ENCODE measurements at regions not wholly inside any gene's neighbourhood (a gene's known extent, or its start where the extent isn't known, plus 50 kb on each side); places are given as distances from the start of the nearest gene placed in this dataset.

DNA sequence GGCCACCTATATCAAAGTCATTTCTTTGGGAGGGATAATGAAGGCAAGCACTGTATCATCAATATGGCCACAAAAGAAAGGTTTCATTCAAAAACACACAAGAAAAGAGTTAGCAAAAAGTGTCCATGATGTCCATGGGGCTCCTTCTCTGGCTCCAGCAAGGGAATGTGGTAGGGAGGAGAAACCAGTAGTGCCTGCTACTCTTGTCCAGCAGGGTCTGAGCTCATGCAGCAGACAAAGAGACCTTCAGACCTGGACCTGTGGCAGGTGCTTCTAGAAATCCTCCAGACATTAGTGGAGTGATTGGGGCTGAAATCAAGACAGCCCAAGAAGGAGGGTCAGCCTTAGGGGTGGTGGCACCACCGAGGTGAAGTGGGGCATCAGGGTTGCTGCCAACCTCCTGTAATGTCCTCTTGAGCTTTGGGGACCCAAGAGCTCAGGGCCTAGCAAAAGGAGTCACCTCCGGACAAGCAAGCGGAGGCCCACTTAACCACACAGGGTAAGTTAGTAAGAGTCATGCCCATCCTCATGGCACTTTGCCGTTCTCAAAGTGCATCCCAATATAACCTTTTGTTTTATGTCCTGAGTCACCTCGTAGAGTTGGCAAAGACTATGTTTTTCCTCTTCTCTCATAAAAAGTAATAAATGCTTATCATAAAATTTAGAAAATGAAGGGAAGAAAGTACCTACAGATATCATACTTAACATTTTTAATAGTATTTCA lies 112.6 kb upstream of the YPEL5 start:
- no peak overlapping the region for H3K27ac Mint-ChIP-seq
- ATAC-seq, result no peak
- no peaks in the 10 kb centered on the region for H3K9me3 Mint-ChIP-seq
- no peaks in the 10 kb centered on the region for H3K36me3 Mint-ChIP-seq
- no peaks in the 10 kb centered on the region for H3K4me1 Mint-ChIP-seq
- no peak overlapping the region for H3K4me3 Mint-ChIP-seq
- peak in 1 of 2 donors; percentile 18 for DNase-seq (ENCODE audit: low spot score in 2 of 2)

DNA sequence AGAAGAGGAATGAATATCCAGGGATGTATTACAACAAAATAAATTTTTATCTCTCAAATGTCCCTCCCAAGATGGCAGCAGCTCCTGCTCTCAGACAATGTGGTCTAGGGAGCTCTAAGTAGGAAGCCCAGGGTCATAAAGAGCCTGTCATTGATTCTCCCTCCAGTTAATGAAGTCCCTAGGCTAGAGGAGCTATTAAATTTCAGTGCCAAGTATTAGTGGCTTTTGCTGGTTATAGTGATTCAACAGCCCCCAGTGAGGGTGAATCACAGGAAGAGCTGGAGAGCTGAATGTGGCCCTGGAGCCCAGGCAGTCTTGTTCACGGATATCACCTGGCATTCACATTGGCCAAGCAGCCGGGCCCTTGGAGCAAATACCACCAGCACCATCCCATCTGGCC lies 109.8 kb upstream of the YPEL5 start:
- Mint-ChIP-seq H3K36me3 (no peaks in the 10 kb centered on the region), H3K9me3 (no peaks in the 10 kb centered on the region), H3K4me3 (no peak overlapping the region), H3K4me1 (no peaks in the 10 kb centered on the region), H3K27ac (no peak overlapping the region)
- DNase-seq (ENCODE audit: low spot score in 2 of 2) (no peak), ATAC-seq (no peak)

DNA sequence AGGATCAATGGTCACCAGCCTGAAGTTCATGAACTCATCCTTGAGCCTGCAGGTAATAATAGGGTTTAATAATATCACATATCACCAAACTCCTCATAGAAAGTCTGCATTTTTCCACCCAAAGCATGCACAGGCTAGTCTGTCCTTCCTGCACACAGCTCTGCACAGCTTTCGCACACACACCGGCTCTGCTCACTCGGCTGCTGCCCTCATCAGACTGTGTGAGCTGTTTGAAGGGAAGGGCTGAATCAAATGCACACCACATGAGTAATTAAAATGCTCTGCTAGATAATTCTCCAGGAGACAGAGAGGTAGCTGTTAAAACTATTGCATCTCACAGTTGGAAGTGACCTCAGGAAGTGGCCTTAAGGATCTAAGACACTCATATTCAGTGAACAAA lies 108.4 kb upstream of the YPEL5 start:
- no peaks in the 10 kb centered on the region for H3K36me3 Mint-ChIP-seq
- no peaks in the 10 kb centered on the region for H3K9me3 Mint-ChIP-seq
- no peak overlapping the region for H3K27ac Mint-ChIP-seq
- DNase-seq (ENCODE audit: low spot score in 2 of 2) (peak in 1 of 2 donors; percentile 29), ATAC-seq (no peak)
- H3K4me1 Mint-ChIP-seq, result no peaks in the 10 kb centered on the region
- H3K4me3 Mint-ChIP-seq, result no peak overlapping the region

DNA sequence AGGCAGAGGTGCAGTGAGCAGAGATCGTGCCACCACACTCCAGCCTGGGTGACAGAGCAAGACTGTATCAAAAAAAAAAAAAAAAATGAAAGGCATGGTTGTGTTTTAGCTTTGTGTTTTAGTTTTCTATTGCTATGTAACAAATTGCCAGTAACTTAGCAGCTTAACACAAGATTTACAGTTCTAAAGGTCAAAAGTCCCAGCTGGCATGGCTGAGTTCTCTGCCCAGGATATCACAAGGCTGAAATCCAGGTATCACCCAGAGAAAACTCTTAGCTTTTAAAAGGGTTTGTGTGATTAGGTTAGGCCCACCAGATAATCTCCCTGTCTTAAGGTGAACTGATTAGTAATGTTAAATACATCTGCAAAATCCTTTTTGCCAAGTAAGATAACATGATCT lies 107.7 kb upstream of the YPEL5 start:
- H3K4me3 Mint-ChIP-seq, result no peak overlapping the region
- H3K9me3 Mint-ChIP-seq, result no peaks in the 10 kb centered on the region
- H3K4me1 Mint-ChIP-seq, result no peaks in the 10 kb centered on the region
- DNase-seq (ENCODE audit: low spot score in 2 of 2) (peak in 1 of 2 donors; percentile 2), ATAC-seq (no peak)
- no peak overlapping the region for H3K27ac Mint-ChIP-seq
- no peaks in the 10 kb centered on the region for H3K36me3 Mint-ChIP-seq

DNA sequence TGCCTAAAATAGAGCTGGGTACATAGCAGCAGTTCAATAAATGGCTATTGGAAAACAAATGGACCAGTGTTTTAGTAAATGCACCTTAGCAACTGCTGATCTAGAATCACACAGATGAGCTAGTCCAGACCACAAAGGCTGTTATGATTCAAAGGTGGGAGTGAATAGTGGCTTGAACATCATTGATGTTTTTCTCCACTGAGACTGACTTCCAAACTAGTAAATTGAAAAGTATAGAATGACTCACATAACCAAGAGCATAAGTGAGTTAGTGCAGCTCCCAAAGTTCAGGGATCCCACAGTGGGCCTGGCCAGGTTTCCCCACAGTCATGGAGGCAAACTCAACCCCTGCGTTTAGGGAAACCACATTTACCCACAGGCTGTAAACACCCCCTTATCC lies 106.7 kb upstream of the YPEL5 start:
- Mint-ChIP-seq H3K36me3 (no peaks in the 10 kb centered on the region), H3K9me3 (no peaks in the 10 kb centered on the region), H3K4me3 (no peak overlapping the region), H3K4me1 (no peaks in the 10 kb centered on the region), H3K27ac (no peak overlapping the region)
- ATAC-seq (peak; percentile 86), DNase-seq (ENCODE audit: low spot score in 2 of 2) (peak in 1 of 2 donors; percentile 50)

DNA sequence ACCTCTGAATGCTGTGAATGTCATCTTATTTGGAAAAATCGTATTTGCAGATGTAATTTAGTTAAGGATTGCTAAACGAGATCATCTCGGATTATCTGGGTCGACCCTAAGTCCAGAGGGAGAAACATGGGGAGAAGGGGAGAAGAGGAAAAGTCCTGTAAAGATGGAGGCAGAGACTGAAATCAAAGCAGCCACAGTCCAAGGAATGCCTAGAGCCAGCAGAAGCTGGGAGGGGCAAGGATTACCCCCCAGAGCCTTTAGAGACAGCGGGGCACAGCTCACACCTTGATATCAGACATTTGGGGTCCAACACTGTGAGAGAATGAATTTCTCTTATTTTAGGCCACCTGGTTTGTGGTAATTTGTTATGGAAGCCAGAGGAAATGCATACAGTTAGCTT lies 104.9 kb upstream of the YPEL5 start:
- Mint-ChIP-seq H3K4me1 (no peaks in the 10 kb centered on the region), H3K9me3 (no peaks in the 10 kb centered on the region), H3K4me3 (no peak overlapping the region), H3K36me3 (no peaks in the 10 kb centered on the region), H3K27ac (no peak overlapping the region)
- ATAC-seq, result no peak
- peak in 1 of 2 donors; percentile 20 for DNase-seq (ENCODE audit: low spot score in 2 of 2)

DNA sequence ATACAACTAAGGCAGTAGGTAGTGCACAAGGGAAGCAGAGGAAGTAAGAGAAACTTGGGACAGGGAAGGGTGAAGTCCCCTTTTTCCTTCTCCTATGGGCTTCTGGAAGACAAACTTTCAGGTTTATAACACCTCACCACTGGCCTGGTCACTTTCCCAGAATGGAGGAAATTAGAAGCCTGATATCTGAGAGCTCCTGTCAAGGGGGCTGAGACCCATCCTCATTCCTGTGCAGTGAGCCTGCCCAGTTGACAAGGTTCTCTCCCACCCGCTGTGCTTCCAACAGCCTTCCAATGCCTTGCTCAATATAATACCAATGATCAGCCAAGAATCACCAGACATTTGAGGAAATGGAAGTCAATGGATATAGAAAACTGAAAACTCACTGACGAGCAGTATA lies 100.4 kb upstream of the YPEL5 start:
- H3K4me3 Mint-ChIP-seq, result no peak overlapping the region
- no peak overlapping the region for H3K27ac Mint-ChIP-seq
- DNase-seq (ENCODE audit: low spot score in 2 of 2) (peak in 1 of 2 donors; percentile 28), ATAC-seq (no peak)
- H3K36me3 Mint-ChIP-seq, result no peaks in the 10 kb centered on the region
- no peaks in the 10 kb centered on the region for H3K9me3 Mint-ChIP-seq
- no peaks in the 10 kb centered on the region for H3K4me1 Mint-ChIP-seq

DNA sequence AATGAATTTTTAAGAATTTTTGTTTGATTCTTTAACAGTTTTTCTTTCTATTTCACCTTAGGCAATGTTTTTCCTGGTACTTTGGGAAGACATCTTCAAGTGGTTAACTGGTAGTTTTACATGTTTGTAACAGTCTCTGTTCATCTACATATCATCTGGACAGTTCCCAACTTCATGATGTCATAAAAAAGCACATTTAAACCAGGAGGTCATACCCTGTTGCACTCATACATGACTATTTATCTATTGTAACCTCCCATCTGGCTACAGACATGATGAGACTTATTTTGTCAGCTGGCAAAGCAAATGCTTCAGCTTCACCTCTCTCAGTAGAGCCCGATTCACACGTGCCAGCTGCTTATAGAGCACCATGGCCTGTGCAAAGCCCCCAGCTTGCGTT lies 99.8 kb upstream of the YPEL5 start:
- no peak overlapping the region for H3K4me3 Mint-ChIP-seq
- H3K27ac Mint-ChIP-seq, result no peak overlapping the region
- no peak for ATAC-seq
- no peaks in the 10 kb centered on the region for H3K36me3 Mint-ChIP-seq
- no peak for DNase-seq (ENCODE audit: low spot score in 2 of 2)
- H3K9me3 Mint-ChIP-seq, result no peaks in the 10 kb centered on the region
- H3K4me1 Mint-ChIP-seq, result no peaks in the 10 kb centered on the region

DNA sequence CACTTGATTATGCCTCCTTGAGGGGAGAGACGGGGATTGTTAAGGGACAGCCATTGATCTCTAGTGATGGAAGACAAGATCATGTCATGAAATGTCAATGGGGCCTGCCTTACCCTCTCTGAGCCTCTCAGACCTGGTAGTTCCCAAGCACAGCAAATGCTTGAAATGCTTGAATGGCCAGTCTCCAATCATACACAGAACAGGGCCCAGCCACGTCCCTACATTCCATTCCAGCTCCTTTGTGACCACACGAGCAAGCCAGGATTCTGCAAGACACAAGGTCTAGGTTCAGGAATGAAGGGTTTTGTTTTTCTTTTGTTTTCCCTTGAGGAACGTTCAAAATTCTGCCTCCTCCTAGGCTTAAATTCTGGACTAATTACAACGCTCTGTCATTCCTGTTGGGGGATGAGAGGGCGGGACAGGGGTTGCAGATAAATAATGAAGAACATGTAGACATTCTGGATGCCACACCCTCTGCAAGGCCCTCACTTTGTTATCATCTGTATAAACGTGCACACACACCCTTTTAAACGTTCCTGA lies 98.1 kb upstream of the YPEL5 start:
- ATAC-seq, result no peak
- Mint-ChIP-seq H3K36me3 (no peaks in the 10 kb centered on the region), H3K4me1 (no peaks in the 10 kb centered on the region), H3K9me3 (no peaks in the 10 kb centered on the region), H3K4me3 (no peak overlapping the region), H3K27ac (no peak overlapping the region)
- no peak for DNase-seq (ENCODE audit: low spot score in 2 of 2)

DNA sequence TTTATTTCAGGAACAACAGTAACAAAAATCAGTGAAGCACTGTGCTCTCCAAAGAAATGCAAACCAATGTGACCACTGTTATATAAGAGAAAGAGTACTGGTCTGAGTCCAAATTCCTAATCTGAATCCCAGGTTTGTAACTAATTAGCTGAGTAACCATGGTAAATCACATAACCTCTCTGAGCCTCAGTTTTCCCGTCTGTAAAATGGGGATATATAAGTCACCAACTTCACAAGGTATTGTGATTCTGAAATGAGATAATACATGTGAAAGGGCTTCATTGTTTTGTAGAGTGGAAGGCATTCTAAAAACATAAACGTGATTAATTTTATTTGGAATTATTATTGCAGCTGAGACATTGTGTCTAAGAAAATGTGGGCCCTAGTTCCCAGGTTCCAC lies 91.3 kb upstream of the YPEL5 start:
- no peak overlapping the region for H3K27ac Mint-ChIP-seq
- H3K4me1 Mint-ChIP-seq, result no peaks in the 10 kb centered on the region
- H3K36me3 Mint-ChIP-seq, result no peaks in the 10 kb centered on the region
- no peak overlapping the region for H3K4me3 Mint-ChIP-seq
- ATAC-seq (no peak), DNase-seq (ENCODE audit: low spot score in 2 of 2) (no peak)
- no peaks in the 10 kb centered on the region for H3K9me3 Mint-ChIP-seq

DNA sequence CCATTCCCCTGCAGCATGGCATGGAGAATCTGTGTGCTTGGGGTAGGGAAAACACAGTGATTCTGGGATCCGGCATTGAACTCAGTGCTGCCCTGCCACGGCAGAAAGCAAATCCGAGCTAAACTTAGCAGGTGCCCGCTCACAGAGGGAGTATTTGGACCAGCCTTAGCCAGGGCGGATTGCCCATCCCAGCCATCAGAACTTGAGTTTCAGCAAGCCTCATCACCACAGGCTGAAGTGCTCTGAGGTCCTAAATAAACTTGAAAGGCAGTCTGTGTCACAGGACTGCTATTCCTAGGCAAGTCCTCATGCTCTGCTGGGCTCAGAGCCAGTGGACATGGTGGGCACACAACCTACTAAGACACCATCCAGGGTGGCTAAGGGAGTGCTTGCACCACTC lies 86.2 kb upstream of the YPEL5 start:
- ATAC-seq, result no peak
- DNase-seq (ENCODE audit: low spot score in 2 of 2), result no peak
- no peak overlapping the region for H3K4me3 Mint-ChIP-seq
- no peak overlapping the region for H3K27ac Mint-ChIP-seq
- H3K36me3 Mint-ChIP-seq, result no peaks in the 10 kb centered on the region
- no peaks in the 10 kb centered on the region for H3K4me1 Mint-ChIP-seq
- H3K9me3 Mint-ChIP-seq, result peaks cover 17% of the 10 kb centered on the region

DNA sequence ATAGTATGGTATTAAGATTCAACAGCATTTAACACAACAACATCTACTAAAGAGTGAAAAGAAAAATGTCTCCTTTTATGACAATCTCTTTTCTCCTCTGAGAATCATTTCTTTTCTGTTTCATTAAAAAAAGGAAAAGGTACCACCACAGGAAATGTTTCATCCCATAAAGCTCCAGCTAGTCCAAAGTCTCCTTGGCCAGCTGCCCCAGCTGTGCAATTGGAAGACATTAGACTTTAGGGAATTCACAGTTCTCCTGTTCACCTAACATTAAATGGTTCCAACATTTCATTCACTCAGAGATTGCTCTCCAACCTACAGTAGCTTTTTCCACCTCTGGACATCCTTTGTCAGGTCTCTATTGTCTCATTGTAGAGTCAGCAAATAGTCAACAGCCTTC lies 78.7 kb upstream of the YPEL5 start:
- Mint-ChIP-seq H3K36me3 (no peaks in the 10 kb centered on the region), H3K9me3 (peaks cover 12% of the 10 kb centered on the region), H3K27ac (no peak overlapping the region), H3K4me1 (no peaks in the 10 kb centered on the region), H3K4me3 (no peak overlapping the region)
- DNase-seq (ENCODE audit: low spot score in 2 of 2) (no peak), ATAC-seq (no peak)

DNA sequence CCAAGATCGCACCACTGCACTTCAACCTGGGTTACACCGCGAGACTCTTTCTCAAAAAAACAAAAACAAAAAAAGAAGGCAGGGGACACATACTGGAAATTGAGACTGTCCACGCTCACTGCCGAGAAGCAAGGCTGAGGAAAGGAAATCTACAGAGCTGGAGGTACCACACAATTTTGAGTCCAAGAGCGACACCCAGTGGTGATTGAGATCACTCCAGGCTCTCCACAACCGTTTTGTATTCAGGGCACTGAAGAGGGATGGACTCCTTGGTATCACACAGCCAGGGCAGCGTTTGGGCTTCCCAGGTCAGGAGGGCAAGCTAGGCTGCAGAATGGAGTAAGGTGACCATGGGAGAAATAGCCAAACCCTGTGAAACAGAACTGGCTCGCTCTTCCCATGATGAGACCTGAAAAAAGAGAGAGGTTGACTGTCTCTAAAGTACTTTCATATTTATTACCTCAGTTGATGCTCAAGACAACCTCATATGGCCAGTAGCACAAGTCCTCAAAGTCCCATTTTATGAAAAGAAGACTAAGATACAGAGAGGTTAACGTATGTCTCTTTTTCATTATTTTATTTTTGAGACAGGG lies 74.5 kb upstream of the YPEL5 start:
- ATAC-seq (peak; percentile 85), DNase-seq (ENCODE audit: low spot score in 2 of 2) (peak; percentile 35 to 80)
- no peak overlapping the region for H3K4me3 Mint-ChIP-seq
- H3K36me3 Mint-ChIP-seq, result no peaks in the 10 kb centered on the region
- H3K9me3 Mint-ChIP-seq, result no peaks in the 10 kb centered on the region
- no peak overlapping the region for H3K27ac Mint-ChIP-seq
- H3K4me1 Mint-ChIP-seq, result no peaks in the 10 kb centered on the region

DNA sequence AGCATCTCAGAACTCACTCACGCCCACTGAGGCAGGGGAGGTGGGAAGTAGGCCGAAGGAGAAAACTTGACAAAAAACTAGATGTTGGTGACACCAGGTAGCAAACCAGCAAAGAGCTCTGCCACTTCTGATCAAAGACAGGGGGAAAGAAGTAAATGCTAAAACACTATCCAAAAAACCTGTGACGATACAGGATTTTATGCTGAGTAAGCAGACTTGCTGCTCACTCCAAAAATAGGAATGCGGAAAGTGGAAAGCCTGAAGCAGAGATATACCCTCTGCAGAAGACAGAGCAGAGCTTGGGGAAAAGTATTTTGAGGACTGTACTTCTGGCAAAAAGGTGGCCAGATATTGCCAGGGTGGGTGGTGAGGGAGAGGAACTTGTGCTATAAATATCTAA lies 73.3 kb upstream of the YPEL5 start:
- DNase-seq (ENCODE audit: low spot score in 2 of 2), result no peak
- no peak overlapping the region for H3K4me3 Mint-ChIP-seq
- no peaks in the 10 kb centered on the region for H3K36me3 Mint-ChIP-seq
- no peaks in the 10 kb centered on the region for H3K9me3 Mint-ChIP-seq
- H3K4me1 Mint-ChIP-seq, result no peaks in the 10 kb centered on the region
- no peak for ATAC-seq
- no peak overlapping the region for H3K27ac Mint-ChIP-seq

DNA sequence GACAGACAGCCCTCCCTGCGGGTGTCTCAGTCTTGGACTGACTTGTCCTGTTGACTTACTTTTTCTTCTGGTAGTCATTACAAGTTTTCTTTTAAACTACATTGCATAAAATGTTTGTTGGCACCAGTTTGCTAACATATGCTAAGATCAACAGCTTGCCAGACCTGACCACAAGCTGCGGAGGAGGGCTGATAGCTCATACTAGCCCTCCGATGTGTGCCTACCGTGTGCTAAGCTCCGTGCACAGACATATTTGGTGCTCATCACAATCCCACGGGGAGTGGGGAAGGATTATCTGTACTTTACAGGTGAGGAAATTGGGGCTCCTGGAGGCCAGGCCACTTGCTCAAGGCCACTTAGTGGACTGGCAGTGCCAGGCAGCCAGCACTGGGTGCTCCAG lies 72.8 kb upstream of the YPEL5 start:
- ATAC-seq, result no peak

DNA sequence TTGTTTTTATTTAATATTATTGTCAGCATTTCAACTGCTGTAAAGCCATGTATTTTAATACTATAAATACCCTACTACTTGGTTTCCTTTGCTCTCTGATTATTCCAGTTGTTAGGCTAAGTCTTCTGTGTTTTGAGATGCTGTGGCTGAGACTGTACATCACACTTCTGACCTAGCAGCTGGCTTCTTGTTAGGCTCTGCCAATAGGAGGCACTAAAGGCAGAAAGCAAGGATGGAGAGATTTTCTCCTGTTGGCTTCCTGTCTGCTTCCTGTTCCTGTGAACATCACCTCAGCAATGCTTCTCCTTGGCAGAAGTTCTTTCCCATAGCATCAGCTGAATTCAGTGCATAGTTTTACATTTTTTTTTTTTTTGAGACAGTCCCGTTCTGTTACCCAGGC lies 68.3 kb upstream of the YPEL5 start:
- H3K4me1 Mint-ChIP-seq, result no peaks in the 10 kb centered on the region
- H3K36me3 Mint-ChIP-seq, result no peaks in the 10 kb centered on the region
- H3K4me3 Mint-ChIP-seq, result no peak overlapping the region
- ATAC-seq, result no peak
- H3K27ac Mint-ChIP-seq, result no peak overlapping the region
- no peaks in the 10 kb centered on the region for H3K9me3 Mint-ChIP-seq
- DNase-seq (ENCODE audit: low spot score in 2 of 2), result no peak

More for the DNA sequence above, 72.8 kb upstream of the YPEL5 start:
- Mint-ChIP-seq H3K9me3 (no peaks in the 10 kb centered on the region), H3K36me3 (no peaks in the 10 kb centered on the region), H3K27ac (no peak overlapping the region), H3K4me1 (no peaks in the 10 kb centered on the region), H3K4me3 (no peak overlapping the region)
- no peak for DNase-seq (ENCODE audit: low spot score in 2 of 2)

Measured in stimulated activated effector memory CD8-positive, alpha-beta T cell treated with anti-CD3 and anti-CD28 coated beads, Interleukin-12 subunit alpha, Interleukin-12 subunit beta, amount 100 ng/mL, for 72 hours (primary cell).